Ectodermal cell (in vitro differentiated cells): ENCODE measurements at regions not wholly inside any gene's neighbourhood (a gene's known extent, or its start where the extent isn't known, plus 50 kb on each side); places are given as distances from the start of the nearest gene placed in this dataset.

ENCODE experiments used
- H3K27ac ChIP-seq: 2 replicates; pipeline ENCODE4 v1.7.0; 2013; ENCODE audit warnings: mild to moderate bottlenecking, low read depth, low read length; ENCODE audit not compliant: insufficient read depth, poor library complexity, severe bottlenecking
- H3K27me3 ChIP-seq: 2 replicates; pipeline ENCODE4 v1.7.0; 2013; ENCODE audit warnings: mild to moderate bottlenecking, low read length; ENCODE audit not compliant: insufficient read depth, control insufficient read depth, poor library complexity, severe bottlenecking
- H3K36me3 ChIP-seq: one replicate; pipeline ENCODE4 v1.7.0; 2013; ENCODE audit warnings: low read length; ENCODE audit not compliant: control insufficient read depth, insufficient read depth
- H3K4me1 ChIP-seq: one replicate; pipeline ENCODE4 v1.7.0; 2013; ENCODE audit warnings: low read length; ENCODE audit not compliant: control insufficient read depth, insufficient read depth
- H3K4me3 ChIP-seq: 2 replicates; pipeline ENCODE4 v1.7.0; 2013; ENCODE audit warnings: low read depth, low read length, control low read depth; ENCODE audit not compliant: insufficient read depth
- H3K9me3 ChIP-seq: 2 replicates; pipeline ENCODE4 v1.7.0; 2013; ENCODE audit warnings: mild to moderate bottlenecking, low read length, moderate library complexity; ENCODE audit not compliant: control insufficient read depth
- WGBS, 2 experiments: methylation state at CpG; one replicate each; pipeline ENCODE4 v1.1.7; 2013; ENCODE audit warnings: missing lambda C conversion rate in 2 of 2; 5-methylcytosine and 5-hydroxymethylcytosine counted together

DNA sequence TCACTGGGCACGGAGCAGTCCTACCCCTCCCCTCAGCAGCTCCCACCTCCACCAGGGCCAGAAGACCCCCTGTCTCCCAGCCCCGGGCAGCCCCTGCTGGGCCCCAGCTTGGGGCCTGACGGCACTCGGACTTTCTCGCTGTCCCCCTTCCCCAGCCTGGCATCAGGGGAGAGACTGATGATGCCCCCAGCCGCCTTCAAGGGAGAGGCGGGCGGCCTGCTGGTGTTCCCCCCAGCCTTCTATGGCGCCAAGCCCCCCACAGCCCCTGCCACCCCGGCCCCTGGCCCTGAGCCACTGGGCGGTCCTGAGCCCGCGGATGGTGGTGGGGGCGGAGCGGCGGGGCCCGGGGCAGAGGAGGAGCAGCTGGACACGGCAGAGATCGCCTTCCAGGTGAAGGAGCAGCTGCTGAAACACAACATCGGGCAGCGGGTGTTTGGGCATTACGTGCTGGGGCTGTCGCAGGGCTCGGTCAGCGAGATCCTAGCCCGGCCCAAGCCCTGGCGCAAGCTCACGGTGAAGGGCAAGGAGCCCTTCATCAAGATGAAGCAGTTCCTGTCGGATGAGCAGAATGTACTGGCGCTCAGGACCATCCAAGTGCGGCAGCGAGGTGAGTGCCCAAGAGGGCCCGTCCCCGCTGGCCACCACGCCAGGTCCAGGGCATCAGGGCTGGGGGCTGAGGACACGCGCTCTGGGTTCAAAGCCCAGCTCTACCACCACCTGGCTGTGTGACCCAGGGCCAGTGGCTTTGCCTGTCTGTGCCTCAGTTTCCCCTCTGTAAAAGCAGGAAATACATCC, 58.6 kb downstream of the PHETA1 start:
- Histone ChIP-seq H3K9me3 (peaks cover 4% of the 10 kb centered on the region), H3K36me3 (no peaks in the 10 kb centered on the region), H3K27me3 (no peaks in the 10 kb centered on the region), H3K27ac (no peak overlapping the region), H3K4me3 (no peak overlapping the region), H3K4me1 (no peaks in the 10 kb centered on the region)
- 92 to 93% methylated on average over 37 of the region's 37 CpGs for WGBS, 2 experiments

DNA sequence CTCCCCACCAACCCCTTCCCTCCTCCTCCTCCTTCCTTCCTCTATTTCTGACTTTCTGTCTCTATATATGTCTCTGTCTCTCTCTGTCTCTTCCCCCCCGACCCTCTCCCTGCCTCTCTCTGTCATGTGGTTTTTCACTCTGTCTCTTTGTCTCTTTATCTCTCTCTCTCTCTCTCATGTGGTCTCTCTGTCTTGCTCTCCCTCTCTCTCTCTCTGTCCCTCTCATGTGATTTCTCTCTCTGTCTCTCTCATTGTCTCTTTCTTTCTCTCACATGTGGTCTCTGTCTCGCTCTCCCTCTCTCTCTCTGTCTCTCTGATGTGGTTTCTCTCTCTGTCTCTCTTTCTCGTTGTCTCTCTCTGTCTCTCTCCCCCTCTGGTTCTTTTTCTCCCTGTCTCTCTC, 59.3 kb downstream of the PHETA1 start:
- Histone ChIP-seq H3K4me1 (no peaks in the 10 kb centered on the region), H3K27ac (no peak overlapping the region), H3K9me3 (peaks cover 4% of the 10 kb centered on the region), H3K36me3 (no peaks in the 10 kb centered on the region), H3K27me3 (no peaks in the 10 kb centered on the region), H3K4me3 (no peak overlapping the region)
- WGBS, 2 experiments: 83 to 84% methylated on average over 3 of the region's 3 CpGs

DNA sequence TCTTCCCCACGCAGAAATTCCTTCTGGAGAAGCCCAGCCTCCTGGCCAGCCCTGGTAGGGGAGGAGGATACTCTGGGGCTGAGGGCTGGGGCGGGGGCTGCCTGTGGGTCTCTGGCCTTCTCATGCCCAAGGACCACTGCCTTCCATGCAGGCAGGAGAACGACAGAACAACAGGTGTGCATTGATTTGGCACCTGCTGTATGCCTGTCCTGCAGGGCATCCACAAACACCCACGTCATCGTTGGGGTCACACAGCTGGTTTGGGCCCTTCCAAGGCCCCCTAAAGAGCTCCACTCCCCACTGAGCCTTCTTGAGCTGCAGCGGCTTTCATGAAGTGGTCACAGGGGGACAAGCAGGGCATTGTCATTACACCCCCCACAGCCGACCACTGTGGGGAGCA, 60.4 kb downstream of the PHETA1 start:
- Histone ChIP-seq H3K4me1 (no peaks in the 10 kb centered on the region), H3K27ac (no peak overlapping the region), H3K36me3 (no peaks in the 10 kb centered on the region), H3K9me3 (peaks cover 4% of the 10 kb centered on the region), H3K4me3 (no peak overlapping the region), H3K27me3 (no peaks in the 10 kb centered on the region)
- 84 to 90% methylated on average over 7 of the region's 7 CpGs for WGBS, 2 experiments

DNA sequence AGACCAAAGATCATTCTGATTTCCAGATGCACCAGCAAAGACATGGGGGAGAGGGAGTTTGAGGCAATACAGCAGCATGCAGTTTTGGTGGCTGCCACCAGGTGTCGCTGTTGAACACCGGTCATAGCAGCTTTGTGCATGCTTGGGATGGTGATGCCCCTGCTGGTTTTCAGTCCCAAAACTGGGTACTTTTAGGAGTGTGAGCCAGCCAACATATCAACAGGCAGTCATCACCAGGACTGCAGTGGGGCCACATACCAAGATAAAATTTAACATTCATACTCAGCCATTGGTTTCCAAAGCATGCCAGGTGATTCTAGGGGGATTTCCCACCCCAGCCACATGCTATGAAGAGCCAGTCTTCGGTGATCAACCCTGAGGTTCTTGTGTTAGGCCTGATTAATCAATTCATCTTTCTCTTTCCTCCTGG, 64.2 kb downstream of the PHETA1 start:
- no peak overlapping the region for H3K27ac ChIP-seq
- peaks cover 4% of the 10 kb centered on the region for H3K9me3 ChIP-seq
- H3K4me1 ChIP-seq: no peaks in the 10 kb centered on the region
- H3K36me3 ChIP-seq: no peaks in the 10 kb centered on the region
- H3K27me3 ChIP-seq: no peaks in the 10 kb centered on the region
- no peak overlapping the region for H3K4me3 ChIP-seq
- WGBS, 2 experiments: 84 to 85% methylated on average over 3 of the region's 3 CpGs

DNA sequence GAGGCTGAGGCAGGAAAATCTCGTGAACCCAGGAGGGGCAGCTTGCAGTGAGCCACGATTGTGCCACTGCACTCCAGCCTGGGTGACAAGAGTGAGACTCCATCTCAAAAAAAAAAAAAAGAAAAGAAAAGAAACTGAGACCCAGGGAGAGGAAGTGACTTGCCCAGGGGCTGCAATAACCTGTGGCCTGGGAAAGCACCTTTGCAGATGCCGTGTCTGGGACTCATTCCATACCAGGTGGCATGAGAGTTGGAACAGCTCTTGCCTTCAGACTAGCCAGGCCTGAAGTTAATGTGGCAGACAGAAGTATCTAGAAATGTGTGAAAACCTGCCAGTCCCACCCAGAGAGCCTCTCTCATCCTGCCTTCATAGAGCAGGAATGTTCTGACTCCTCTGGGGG, 65.4 kb downstream of the PHETA1 start:
- no peak overlapping the region for H3K27ac ChIP-seq
- peaks cover 5% of the 10 kb centered on the region for H3K4me1 ChIP-seq
- H3K9me3 ChIP-seq: peaks cover 4% of the 10 kb centered on the region
- no peak overlapping the region for H3K4me3 ChIP-seq
- H3K36me3 ChIP-seq: no peaks in the 10 kb centered on the region
- 90 to 96% methylated on average over 3 of the region's 3 CpGs for WGBS, 2 experiments
- no peaks in the 10 kb centered on the region for H3K27me3 ChIP-seq

DNA sequence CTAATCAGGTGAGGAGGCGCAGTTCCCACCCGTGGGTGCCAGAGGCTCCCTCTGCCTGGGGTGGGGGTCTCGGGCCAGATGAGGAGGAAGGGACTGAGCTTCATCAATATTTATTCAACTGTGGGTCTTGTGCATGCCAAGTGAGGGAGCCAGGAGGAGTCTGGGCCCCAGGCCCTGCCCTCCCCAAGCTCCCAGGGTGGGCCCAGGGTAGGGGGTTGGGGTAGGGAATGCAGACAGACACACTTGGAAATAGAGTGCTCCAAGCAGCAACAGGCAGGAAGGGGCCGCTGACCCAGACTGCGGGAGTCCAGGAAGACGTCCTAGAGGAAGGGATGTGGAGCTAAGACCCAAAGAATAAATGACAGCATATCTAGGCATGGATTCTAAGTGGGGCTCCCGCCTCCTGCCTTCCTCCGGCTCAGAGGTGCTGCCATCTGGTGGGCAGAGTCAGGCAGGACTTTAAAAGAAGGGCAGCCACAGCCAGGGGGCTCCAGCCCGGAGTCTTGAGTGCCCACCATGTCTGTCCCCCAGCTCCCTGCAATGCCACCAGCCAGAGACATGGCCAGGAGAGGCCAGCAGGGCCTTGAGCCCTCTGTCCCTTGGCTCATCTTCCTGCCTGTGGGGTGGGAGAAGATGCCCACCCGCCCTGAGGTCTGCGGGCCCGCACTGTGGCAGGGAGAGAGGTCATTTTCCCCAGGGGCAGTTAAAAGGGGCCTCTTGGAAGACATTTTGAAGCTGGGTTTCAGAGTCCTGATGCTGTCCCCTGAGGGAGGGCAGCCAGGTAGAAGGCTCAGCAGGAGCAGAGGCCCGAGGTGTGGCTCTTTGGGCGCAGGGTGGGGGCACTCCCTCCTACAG, 70.1 kb downstream of the PHETA1 start:
- Histone ChIP-seq H3K4me1 (peaks cover 22% of the 10 kb centered on the region), H3K27me3 (no peaks in the 10 kb centered on the region), H3K9me3 (no peaks in the 10 kb centered on the region), H3K27ac (peak overlapping the region; percentile 30), H3K4me3 (no peak overlapping the region), H3K36me3 (no peaks in the 10 kb centered on the region)
- WGBS, 2 experiments: 60 to 61% methylated on average over 14 of the region's 14 CpGs

DNA sequence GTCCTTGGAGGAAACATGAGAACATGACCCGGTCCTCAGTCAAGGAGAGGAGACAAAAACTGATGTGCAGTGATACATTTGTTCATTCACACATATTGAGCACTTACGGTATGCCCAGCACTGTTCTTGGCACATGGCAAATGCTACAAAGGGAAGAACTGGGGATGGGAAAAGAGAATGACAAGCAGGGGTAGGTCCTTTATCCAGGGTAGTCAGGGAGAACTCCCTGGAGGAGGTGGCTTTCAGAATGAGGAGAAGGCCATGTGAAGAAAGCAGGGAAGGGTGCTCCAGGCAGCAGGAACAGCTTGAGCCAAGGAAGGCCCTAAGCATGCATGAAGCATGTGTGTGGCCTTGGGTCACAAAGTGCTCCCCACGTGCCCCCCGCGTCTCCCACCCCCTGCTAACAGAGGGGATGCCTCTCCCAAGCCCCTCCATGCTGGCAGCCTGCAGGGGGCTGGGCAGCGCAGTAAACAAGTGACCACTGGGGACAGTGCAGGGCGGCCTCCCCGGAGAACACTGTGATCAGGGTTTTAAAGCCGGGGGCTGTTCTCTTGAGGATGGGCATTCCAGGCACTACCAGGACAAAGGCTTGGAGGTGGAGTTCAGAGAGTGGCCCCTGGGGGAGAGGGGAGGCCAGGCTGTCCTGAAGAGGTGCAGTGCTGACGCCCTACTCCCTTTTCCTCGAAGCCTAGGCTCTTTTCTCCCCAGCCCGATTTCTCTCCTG, 71.0 kb downstream of the PHETA1 start:
- H3K9me3 ChIP-seq: no peaks in the 10 kb centered on the region
- no peaks in the 10 kb centered on the region for H3K36me3 ChIP-seq
- no peaks in the 10 kb centered on the region for H3K27me3 ChIP-seq
- WGBS, 2 experiments: 59 to 62% methylated on average over 12 of the region's 12 CpGs
- H3K4me3 ChIP-seq: no peak overlapping the region
- H3K4me1 ChIP-seq: peaks cover 22% of the 10 kb centered on the region
- H3K27ac ChIP-seq: peak overlapping the region; percentile 30

DNA sequence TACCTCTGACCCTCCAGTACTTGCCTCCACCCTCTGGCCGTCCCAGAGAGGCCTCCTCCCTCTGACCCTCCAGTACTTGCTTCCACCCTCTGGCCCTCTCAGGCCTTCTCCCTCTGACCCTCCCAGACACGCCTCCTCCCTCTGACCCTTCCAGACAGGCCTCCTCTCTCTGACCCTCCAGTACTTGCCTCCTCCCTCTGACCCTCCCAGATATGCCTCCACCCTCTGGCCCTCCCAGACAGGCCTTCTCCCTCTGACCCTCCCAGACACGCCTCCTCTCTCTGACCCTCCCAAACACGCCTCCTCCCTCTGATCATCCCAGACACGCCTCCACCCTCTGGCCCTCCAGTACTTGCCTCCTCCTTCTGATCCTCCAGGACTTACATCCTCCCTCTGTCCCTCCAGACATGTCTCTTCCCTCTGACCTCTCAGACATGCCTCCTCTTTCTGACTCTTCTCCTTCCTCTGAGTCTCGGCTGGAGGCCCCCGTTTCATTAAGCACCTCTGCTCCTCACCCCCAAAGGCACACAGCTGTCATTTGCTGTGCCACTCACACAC, 71.9 kb downstream of the PHETA1 start:
- Histone ChIP-seq H3K4me1 (peaks cover 22% of the 10 kb centered on the region), H3K9me3 (no peaks in the 10 kb centered on the region), H3K36me3 (no peaks in the 10 kb centered on the region), H3K27me3 (no peaks in the 10 kb centered on the region), H3K4me3 (no peak overlapping the region), H3K27ac (no peak overlapping the region)
- WGBS, 2 experiments: 93 to 95% methylated on average over 7 of the region's 7 CpGs

DNA sequence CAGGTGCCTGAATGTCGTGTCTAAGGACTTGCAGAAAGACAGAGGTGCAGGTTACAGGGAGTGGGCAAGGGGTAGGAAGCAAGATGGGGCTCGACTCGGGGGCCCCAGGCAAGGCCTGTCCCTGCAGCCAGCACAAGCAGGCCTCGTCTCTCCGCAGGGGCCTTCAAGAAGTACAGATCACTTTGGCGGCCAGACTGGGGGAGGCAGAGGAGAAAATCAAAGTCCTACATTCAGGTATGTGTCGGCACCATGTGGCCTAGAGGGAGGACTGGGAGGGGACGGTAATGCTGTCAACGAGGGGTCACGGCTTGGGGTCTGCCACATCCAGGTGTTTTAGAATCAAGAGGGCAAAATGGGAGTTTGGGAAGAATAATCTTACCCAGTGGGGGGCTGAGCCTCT, 73.7 kb downstream of the PHETA1 start:
- peaks cover 22% of the 10 kb centered on the region for H3K4me1 ChIP-seq
- H3K9me3 ChIP-seq: no peaks in the 10 kb centered on the region
- H3K4me3 ChIP-seq: no peak overlapping the region
- WGBS, 2 experiments: 63 to 67% methylated on average over 10 of the region's 10 CpGs
- no peaks in the 10 kb centered on the region for H3K27me3 ChIP-seq
- H3K36me3 ChIP-seq: no peaks in the 10 kb centered on the region
- no peak overlapping the region for H3K27ac ChIP-seq
